OCI-LY7 (cell line): ENCODE measurements at regions not wholly inside any gene's neighbourhood (a gene's known extent, or its start where the extent isn't known, plus 50 kb on each side); places are given as distances from the start of the nearest gene placed in this dataset.
"Not testable (repeated sequence)": the region's sequence is repeated elsewhere in the genome, so short reads cannot be mapped to it uniquely, and the experiment has no call there.

Experiments
- EZH2phosphoT487 ChIP-seq: fragments of 200-600 bp; sonication (generic); IDR thresholded peaks from 2 replicates; pipeline ENCODE4 v1.6.1; 2018; ENCODE audit warnings: low read depth, borderline replicate concordance, mild to moderate bottlenecking, mixed run types, antibody characterized with exemption, low read length, moderate library complexity, mixed read lengths
- TF ChIP-seq, protein P1 (sequence below): fragments of 200-600 bp; sonication (generic); conservative IDR thresholded peaks from 2 replicates; pipeline ENCODE4 v1.5.1; 2014; ENCODE audit warnings: mild to moderate bottlenecking, antibody characterized with exemption, low read length, moderate library complexity, mixed read lengths

GRCh38 chr15:23766779-23767178 lies 79.7 kb upstream of the NDN start:
- TF ChIP-seq, protein P1, sequence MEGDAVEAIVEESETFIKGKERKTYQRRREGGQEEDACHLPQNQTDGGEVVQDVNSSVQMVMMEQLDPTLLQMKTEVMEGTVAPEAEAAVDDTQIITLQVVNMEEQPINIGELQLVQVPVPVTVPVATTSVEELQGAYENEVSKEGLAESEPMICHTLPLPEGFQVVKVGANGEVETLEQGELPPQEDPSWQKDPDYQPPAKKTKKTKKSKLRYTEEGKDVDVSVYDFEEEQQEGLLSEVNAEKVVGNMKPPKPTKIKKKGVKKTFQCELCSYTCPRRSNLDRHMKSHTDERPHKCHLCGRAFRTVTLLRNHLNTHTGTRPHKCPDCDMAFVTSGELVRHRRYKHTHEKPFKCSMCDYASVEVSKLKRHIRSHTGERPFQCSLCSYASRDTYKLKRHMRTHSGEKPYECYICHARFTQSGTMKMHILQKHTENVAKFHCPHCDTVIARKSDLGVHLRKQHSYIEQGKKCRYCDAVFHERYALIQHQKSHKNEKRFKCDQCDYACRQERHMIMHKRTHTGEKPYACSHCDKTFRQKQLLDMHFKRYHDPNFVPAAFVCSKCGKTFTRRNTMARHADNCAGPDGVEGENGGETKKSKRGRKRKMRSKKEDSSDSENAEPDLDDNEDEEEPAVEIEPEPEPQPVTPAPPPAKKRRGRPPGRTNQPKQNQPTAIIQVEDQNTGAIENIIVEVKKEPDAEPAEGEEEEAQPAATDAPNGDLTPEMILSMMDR = not testable (repeated sequence)
- TF ChIP-seq EZH2phosphoT487 = not testable (repeated sequence)
